Common myeloid progenitor, CD34-positive (primary cell): ENCODE measurements at regions not wholly inside any gene's neighbourhood (a gene's known extent, or its start where the extent isn't known, plus 50 kb on each side); places are given as distances from the start of the nearest gene placed in this dataset.
"Not testable (repeated sequence)": the region's sequence is repeated elsewhere in the genome, so short reads cannot be mapped to it uniquely, and the experiment has no call there.

Source experiments
- CTCF ChIA-PET: fragments of 350-600 bp; sonication (Branson Sonifier 250); formaldehyde crosslinking; loops from one replicate; lab custom pipeline; 2021; ENCODE audit warnings: antibody characterized with exemption; lab: Charles Lee
- POLR2A ChIA-PET: fragments of 350-600 bp; sonication (Branson Sonifier 250); formaldehyde crosslinking; loops from one replicate; lab custom pipeline; 2021; ENCODE audit warnings: antibody characterized with exemption; lab: Charles Lee
- DNase-seq, 3 donors: peaks; one replicate each; pipeline versions ENCODE4 v3.0.0 to v3.0.0-alpha.2; 2013
- H3K27ac ChIP-seq, 2 experiments: 1 replicate in 1 of 2; 2 replicates in 1 of 2; pipeline ENCODE4 v1.7.0; 2013; ENCODE audit warnings: inconsistent platforms in 2 of 2, low read length in 2 of 2, mild to moderate bottlenecking in 2 of 2, low read depth in 1 of 2, moderate library complexity in 1 of 2; ENCODE audit not compliant: severe bottlenecking in 2 of 2, insufficient read depth in 1 of 2, poor library complexity in 1 of 2
- H3K27me3 ChIP-seq, 5 experiments: replicated peaks in 2 of 5; 1 replicate in 3 of 5; 2 replicates in 2 of 5; pipeline versions ENCODE4 v1.6.1 to v1.7.0; 2013; ENCODE audit warnings: low read length in 4 of 5, mild to moderate bottlenecking in 2 of 5, moderate library complexity in 2 of 5, inconsistent platforms in 1 of 5; ENCODE audit not compliant: insufficient read depth in 5 of 5, control insufficient read depth in 4 of 5
- H3K36me3 ChIP-seq, 4 experiments: 1 replicate in 2 of 4; 2 replicates in 2 of 4; pipeline versions ENCODE4 v1.6.1 to v1.7.0; 2013; ENCODE audit warnings: low read length in 3 of 4, control low read depth in 1 of 4, mild to moderate bottlenecking in 1 of 4; ENCODE audit not compliant: control insufficient read depth in 4 of 4, insufficient read depth in 4 of 4
- H3K4me1 ChIP-seq, 4 experiments: 1 replicate in 3 of 4; 2 replicates in 1 of 4; pipeline versions ENCODE4 v1.6.1 to v1.7.1; 2013; ENCODE audit warnings: low read length in 3 of 4, mild to moderate bottlenecking in 3 of 4, control low read depth in 1 of 4, inconsistent platforms in 1 of 4, moderate library complexity in 1 of 4; ENCODE audit not compliant: control insufficient read depth in 4 of 4, insufficient read depth in 4 of 4; ENCODE audit errors: control extremely low read depth in 1 of 4
- H3K4me3 ChIP-seq, 7 experiments: 1 replicate in 4 of 7; 2 replicates in 3 of 7; pipeline versions ENCODE4 v1.5.1 to v1.7.0; 2013; ENCODE audit warnings: mild to moderate bottlenecking in 7 of 7, low read length in 6 of 7, moderate library complexity in 6 of 7, inconsistent platforms in 2 of 7, low read depth in 2 of 7, control low read depth in 1 of 7; ENCODE audit not compliant: insufficient read depth in 4 of 7, control insufficient read depth in 1 of 7; ENCODE audit errors: extremely low read depth in 1 of 7
- H3K9me3 ChIP-seq, 5 experiments: 1 replicate in 4 of 5; 2 replicates in 1 of 5; pipeline versions ENCODE4 v1.6.1 to v1.7.1; 2013; ENCODE audit warnings: low read length in 4 of 5, mild to moderate bottlenecking in 2 of 5, inconsistent platforms in 1 of 5, low read depth in 1 of 5, moderate library complexity in 1 of 5; ENCODE audit not compliant: control insufficient read depth in 4 of 5, insufficient read depth in 2 of 5; ENCODE audit errors: control extremely low read depth in 1 of 5
- WGBS: methylation state at CpG from one replicate; pipeline ENCODE4 v1.1.5; 2013; ENCODE audit not compliant: insufficient coverage; 5-methylcytosine and 5-hydroxymethylcytosine counted together

- ChIA-PET POLR2A (no interaction called here), CTCF (interaction anchor here (1.4 kb wide), 1 partner anchor 154 kb away, joined by 3 read pairs; no protein-coding TSS in a partner anchor)
- H3K4me3 ChIP-seq: no peak overlapping the region
- no peaks in the 10 kb centered on the region for H3K27me3 ChIP-seq
- H3K36me3 ChIP-seq: no peaks in the 10 kb centered on the region
- no peak for DNase-seq
- no peaks in the 10 kb centered on the region for H3K9me3 ChIP-seq
- H3K27ac ChIP-seq: no peak overlapping the region
- peaks cover 0 to 7% (median 3%) of the 10 kb centered on the region in 4 experiments for H3K4me1 ChIP-seq
- 100% methylated on average over 1 of the region's 1 CpG for WGBS
These were observed 513.8 kb upstream of the ZP4 start for GRCh38 chr1:238404481-238404880.

- DNase-seq: no peak
- Histone ChIP-seq H3K9me3 (no peaks in the 10 kb centered on the region), H3K4me1 (peaks cover 0 to 5% (median 2%) of the 10 kb centered on the region in 4 experiments), H3K36me3 (no peaks in the 10 kb centered on the region), H3K27ac (no peak overlapping the region), H3K4me3 (no peak overlapping the region), H3K27me3 (no peaks in the 10 kb centered on the region)
- ChIA-PET CTCF (no interaction called here), POLR2A (no interaction called here)
- 81% methylated on average over 4 of the region's 4 CpGs for whole genome bisulfite sequencing
These were observed 510.4 kb upstream of the ZP4 start for GRCh38 chr1:238401144-238401543.

GRCh38 chr1:238399558-238399957 lies 508.8 kb upstream of the ZP4 start:
- Histone ChIP-seq H3K9me3 (no peaks in the 10 kb centered on the region), H3K27ac (no peak overlapping the region), H3K4me3 (no peak overlapping the region), H3K27me3 (no peaks in the 10 kb centered on the region), H3K4me1 (no peaks in the 10 kb centered on the region), H3K36me3 (no peaks in the 10 kb centered on the region)
- POLR2A ChIA-PET: no interaction called here
- CTCF ChIA-PET: no interaction called here
- peak; percentile 5 to 27 (median 23) for DNase-seq
- 80% methylated on average over 4 of the region's 4 CpGs for WGBS

- DNase-seq: no peak
- Histone ChIP-seq H3K4me3 (no peak overlapping the region), H3K4me1 (no peaks in the 10 kb centered on the region), H3K36me3 (no peaks in the 10 kb centered on the region), H3K9me3 (no peaks in the 10 kb centered on the region), H3K27ac (no peak overlapping the region), H3K27me3 (no peaks in the 10 kb centered on the region)
- POLR2A ChIA-PET: no interaction called here
- CTCF ChIA-PET: no interaction called here
These were observed 505.4 kb upstream of the ZP4 start for GRCh38 chr1:238396140-238396539.

GRCh38 chr1:238384381-238384780 lies 493.7 kb upstream of the ZP4 start:
- WGBS: 100% methylated on average over 1 of the region's 5 CpGs
- no peaks in the 10 kb centered on the region for H3K27me3 ChIP-seq
- H3K36me3 ChIP-seq: no peaks in the 10 kb centered on the region
- H3K4me1 ChIP-seq: no peaks in the 10 kb centered on the region
- POLR2A ChIA-PET: no interaction called here
- no peak for DNase-seq
- H3K9me3 ChIP-seq: no peaks in the 10 kb centered on the region
- no peak overlapping the region for H3K4me3 ChIP-seq
- no peak overlapping the region for H3K27ac ChIP-seq
- CTCF ChIA-PET: no interaction called here

GRCh38 chr1:238380167-238380566 lies 489.4 kb upstream of the ZP4 start:
- Histone ChIP-seq H3K4me1 (no peaks in the 10 kb centered on the region), H3K36me3 (no peaks in the 10 kb centered on the region), H3K27me3 (no peaks in the 10 kb centered on the region), H3K4me3 (no peak overlapping the region), H3K27ac (no peak overlapping the region), H3K9me3 (no peaks in the 10 kb centered on the region)
- 100% methylated on average over 2 of the region's 2 CpGs for WGBS
- ChIA-PET POLR2A (no interaction called here), CTCF (no interaction called here)
- no peak for DNase-seq

GRCh38 chr1:238379446-238379845 lies 488.7 kb upstream of the ZP4 start:
- H3K4me3 ChIP-seq, H3K27me3 ChIP-seq, H3K36me3 ChIP-seq, H3K4me1 ChIP-seq, DNase-seq, H3K27ac ChIP-seq, CTCF ChIA-PET, POLR2A ChIA-PET, H3K9me3 ChIP-seq: not testable (repeated sequence)
- WGBS: 100% methylated on average over 3 of the region's 9 CpGs
